Fibroblast of pulmonary artery (primary cell): ENCODE measurements at regions not wholly inside any gene's neighbourhood (a gene's known extent, or its start where the extent isn't known, plus 50 kb on each side); places are given as distances from the start of the nearest gene placed in this dataset.

Experiments used
- DNase-seq: peaks from one replicate; pipeline ENCODE4 v3.0.0-alpha.2; 2010; ENCODE audit warnings: low read depth
- H3K4me3 ChIP-seq: replicated peaks from 2 replicates; pipeline ENCODE4 v1.5.1; 2011; ENCODE audit warnings: low read depth, mild to moderate bottlenecking, control low read depth, low read length, moderate library complexity
- CTCF ChIP-seq: IDR thresholded peaks from 2 replicates; pipeline ENCODE4 v1.5.1; 2011; ENCODE audit warnings: mild to moderate bottlenecking, control low read depth, low read length, inconsistent platforms; ENCODE audit errors: missing control alignments

- TF ChIP-seq CTCF = no peak
- DNase-seq = peak; percentile 2
- no peak overlapping the region for H3K4me3 ChIP-seq
Measured at GRCh38 chr18:34492652-34493051, 217.4 kb upstream of the DTNA start.

GRCh38 chr18:34493099-34493544 lies 217.0 kb upstream of the DTNA start:
- H3K4me3 ChIP-seq = peak overlapping the region; percentile 31
- no peak for TF ChIP-seq CTCF
- DNase-seq = peak; percentile 68

GRCh38 chr18:34493566-34494358 lies 216.3 kb upstream of the DTNA start:
- no peak for TF ChIP-seq CTCF
- DNase-seq = peak; percentile 1
- peak overlapping the region; percentile 31 for H3K4me3 ChIP-seq

- no peak for TF ChIP-seq CTCF
- no peak for DNase-seq
- no peak overlapping the region for H3K4me3 ChIP-seq
Measured at GRCh38 chr18:34494359-34494696, 215.8 kb upstream of the DTNA start.

- no peak overlapping the region for H3K4me3 ChIP-seq
- no peak for TF ChIP-seq CTCF
- no peak for DNase-seq
Measured at GRCh38 chr18:34495506-34495905, 214.6 kb upstream of the DTNA start.

- DNase-seq = no peak
- no peak for TF ChIP-seq CTCF
- no peak overlapping the region for H3K4me3 ChIP-seq
Measured at GRCh38 chr18:34501553-34501952, 208.5 kb upstream of the DTNA start.

- H3K4me3 ChIP-seq = no peak overlapping the region
- no peak for TF ChIP-seq CTCF
- DNase-seq = no peak
Measured at GRCh38 chr18:34506198-34506597, 203.9 kb upstream of the DTNA start.
